ENCODE measurements at regions not wholly inside any gene's neighbourhood (a gene's known extent, or its start where the extent isn't known, plus 50 kb on each side); places are given as distances from the start of the nearest gene placed in this dataset.

GRCh38 chr6:41442352-41442672 lies 103.9 kb upstream of the FOXP4 start:
- 61 to 85% (median 80%) methylated on average over 2 of the region's 2 CpGs for WGBS, 5 donors
- Histone ChIP-seq H3K27ac (no peak overlapping the region), H3K4me3 (no peak overlapping the region), H3K4me1 (peaks cover 11 to 51% (median 37%) of the 10 kb centered on the region in 6 donors), H3K27me3 (replicated peaks in 1 of 7) (peaks cover 2 to 39% (median 17%) of the 10 kb centered on the region in 7 donors), H3K9me3 (no peaks in the 10 kb centered on the region), H3K36me3 (no peaks in the 10 kb centered on the region)
- DNase-seq: no peak
- intact Hi-C loops (cut with DNase I; ENCODE audit: low total_unique reads): no loop called here
- TF ChIP-seq POLR2AphosphoS5 (IDR thresholded peaks at IDR 0.05): no peak

GRCh38 chr6:41442800-41443501 lies 103.2 kb upstream of the FOXP4 start:
- 13 to 27% (median 15%) methylated on average over 20 to 42 of the region's 42 CpGs for WGBS, 5 donors
- no peak for DNase-seq
- Histone ChIP-seq H3K9me3 (no peaks in the 10 kb centered on the region), H3K4me1 (peaks cover 11 to 51% (median 37%) of the 10 kb centered on the region in 6 donors), H3K27ac (no peak overlapping the region), H3K36me3 (no peaks in the 10 kb centered on the region), H3K27me3 (replicated peaks in 1 of 7) (peaks cover 2 to 39% (median 17%) of the 10 kb centered on the region in 7 donors), H3K4me3 (peak overlapping the region in 1 of 8 donors; percentile 31)
- intact Hi-C loops (cut with DNase I; ENCODE audit: low total_unique reads): no loop called here
- TF ChIP-seq CTCF (IDR thresholded peaks at IDR 0.05 in 8 of 11, conservative IDR thresholded peaks at IDR 0.05 in 3 of 11): peak in 4 of 11 experiments; percentile 29 to 42 (median 34)
- TF ChIP-seq POLR2A (IDR thresholded peaks at IDR 0.05): no peak
- TF ChIP-seq POLR2AphosphoS5 (IDR thresholded peaks at IDR 0.05): no peak

GRCh38 chr6:41443616-41444525 lies 102.3 kb upstream of the FOXP4 start:
- H3K9me3 ChIP-seq: no peaks in the 10 kb centered on the region
- WGBS, 5 donors: 62 to 77% (median 76%) methylated on average over 13 to 15 of the region's 15 CpGs
- H3K4me3 ChIP-seq: peak overlapping the region in 1 of 8 donors; percentile 31
- H3K4me1 ChIP-seq: peaks cover 11 to 51% (median 37%) of the 10 kb centered on the region in 6 donors
- H3K36me3 ChIP-seq: no peaks in the 10 kb centered on the region
- no peak overlapping the region for H3K27ac ChIP-seq
- DNase-seq: no peak
- peaks cover 2 to 39% (median 17%) of the 10 kb centered on the region in 7 donors for H3K27me3 ChIP-seq (replicated peaks in 1 of 7)
- intact Hi-C loops (cut with DNase I; ENCODE audit: low total_unique reads): no loop called here
- TF ChIP-seq CTCF (IDR thresholded peaks at IDR 0.05 in 8 of 11, conservative IDR thresholded peaks at IDR 0.05 in 3 of 11) (no peak), POLR2A (IDR thresholded peaks at IDR 0.05) (no peak), POLR2AphosphoS5 (IDR thresholded peaks at IDR 0.05) (no peak)

- H3K4me3 ChIP-seq: no peak overlapping the region
- H3K9me3 ChIP-seq: no peaks in the 10 kb centered on the region
- TF ChIP-seq CTCF (IDR thresholded peaks at IDR 0.05 in 8 of 11, conservative IDR thresholded peaks at IDR 0.05 in 3 of 11) (no peak), POLR2A (IDR thresholded peaks at IDR 0.05) (no peak), POLR2AphosphoS5 (IDR thresholded peaks at IDR 0.05) (no peak)
- no peaks in the 10 kb centered on the region for H3K36me3 ChIP-seq
- intact Hi-C loops (cut with DNase I; ENCODE audit: low total_unique reads): no loop called here
- H3K27me3 ChIP-seq (replicated peaks in 1 of 7): peaks cover 2 to 39% (median 17%) of the 10 kb centered on the region in 7 donors
- H3K27ac ChIP-seq: no peak overlapping the region
- WGBS, 5 donors: 84 to 88% (median 85%) methylated on average over 11 of the region's 11 CpGs
- H3K4me1 ChIP-seq: peaks cover 7 to 38% (median 28%) of the 10 kb centered on the region in 6 donors
- DNase-seq: no peak
Measured at GRCh38 chr6:41445261-41445660, 100.9 kb upstream of the FOXP4 start.

All from spleen (tissue), 11 donors.